ENCODE measurements at regions not wholly inside any gene's neighbourhood (a gene's known extent, or its start where the extent isn't known, plus 50 kb on each side); places are given as distances from the start of the nearest gene placed in this dataset.

GRCh38 chr6:154592199-154592860, 81.8 kb upstream of the CNKSR3 start:
- Histone ChIP-seq H4K20me1 (ENCODE audit: low read depth, low read length) (no peaks in the 10 kb centered on the region), H2AFZ (ENCODE audit: low read depth, low read length, severe bottlenecking) (no peak overlapping the region), H3K27ac (ENCODE audit: low read depth, low read length) (no peak overlapping the region), H3K9me2 (replicated peaks; ENCODE audit: insufficient read depth, low read length) (no peaks in the 10 kb centered on the region), H3K4me3 (ENCODE audit: insufficient read depth, low read length, poor library complexity, severe bottlenecking) (no peak overlapping the region), H3K4me2 (ENCODE audit: low read depth, low read length, poor library complexity, severe bottlenecking) (no peak overlapping the region), H3K36me3 (ENCODE audit: low read length) (no peaks in the 10 kb centered on the region), H3K79me2 (ENCODE audit: insufficient read depth, low read length) (no peaks in the 10 kb centered on the region), H3K9me3 (ENCODE audit: insufficient read depth, low read length) (no peaks in the 10 kb centered on the region), H3F3A (ENCODE audit: insufficient read depth) (no peaks in the 10 kb centered on the region), H3K9ac (ENCODE audit: low read length) (no peak overlapping the region), H3K27me3 (ENCODE audit: low read length) (no peaks in the 10 kb centered on the region)
- TF ChIP-seq EZH2phosphoT487 (conservative IDR thresholded peaks at IDR 0.05; ENCODE audit: low read length) (no peak), CTCF (IDR thresholded peaks at IDR 0.05; ENCODE audit: insufficient read depth, low read length, poor library complexity, severe bottlenecking) (no peak)

GRCh38 chr6:154593122-154593521, 82.6 kb upstream of the CNKSR3 start:
- no peak overlapping the region for H3K4me2 ChIP-seq (ENCODE audit: low read depth, low read length, poor library complexity, severe bottlenecking)
- H3K9ac ChIP-seq (ENCODE audit: low read length): no peak overlapping the region
- no peaks in the 10 kb centered on the region for H3K9me3 ChIP-seq (ENCODE audit: insufficient read depth, low read length)
- no peak overlapping the region for H2AFZ ChIP-seq (ENCODE audit: low read depth, low read length, severe bottlenecking)
- H3K27ac ChIP-seq (ENCODE audit: low read depth, low read length): no peak overlapping the region
- no peak for TF ChIP-seq CTCF (IDR thresholded peaks at IDR 0.05; ENCODE audit: insufficient read depth, low read length, poor library complexity, severe bottlenecking)
- no peak for TF ChIP-seq EZH2phosphoT487 (conservative IDR thresholded peaks at IDR 0.05; ENCODE audit: low read length)
- no peak overlapping the region for H3K4me3 ChIP-seq (ENCODE audit: insufficient read depth, low read length, poor library complexity, severe bottlenecking)
- H3K27me3 ChIP-seq (ENCODE audit: low read length): no peaks in the 10 kb centered on the region
- H3K79me2 ChIP-seq (ENCODE audit: insufficient read depth, low read length): no peaks in the 10 kb centered on the region
- H3K36me3 ChIP-seq (ENCODE audit: low read length): no peaks in the 10 kb centered on the region
- no peaks in the 10 kb centered on the region for H3F3A ChIP-seq (ENCODE audit: insufficient read depth)
- H3K9me2 ChIP-seq (replicated peaks; ENCODE audit: insufficient read depth, low read length): no peaks in the 10 kb centered on the region
- no peaks in the 10 kb centered on the region for H4K20me1 ChIP-seq (ENCODE audit: low read depth, low read length)

DNA sequence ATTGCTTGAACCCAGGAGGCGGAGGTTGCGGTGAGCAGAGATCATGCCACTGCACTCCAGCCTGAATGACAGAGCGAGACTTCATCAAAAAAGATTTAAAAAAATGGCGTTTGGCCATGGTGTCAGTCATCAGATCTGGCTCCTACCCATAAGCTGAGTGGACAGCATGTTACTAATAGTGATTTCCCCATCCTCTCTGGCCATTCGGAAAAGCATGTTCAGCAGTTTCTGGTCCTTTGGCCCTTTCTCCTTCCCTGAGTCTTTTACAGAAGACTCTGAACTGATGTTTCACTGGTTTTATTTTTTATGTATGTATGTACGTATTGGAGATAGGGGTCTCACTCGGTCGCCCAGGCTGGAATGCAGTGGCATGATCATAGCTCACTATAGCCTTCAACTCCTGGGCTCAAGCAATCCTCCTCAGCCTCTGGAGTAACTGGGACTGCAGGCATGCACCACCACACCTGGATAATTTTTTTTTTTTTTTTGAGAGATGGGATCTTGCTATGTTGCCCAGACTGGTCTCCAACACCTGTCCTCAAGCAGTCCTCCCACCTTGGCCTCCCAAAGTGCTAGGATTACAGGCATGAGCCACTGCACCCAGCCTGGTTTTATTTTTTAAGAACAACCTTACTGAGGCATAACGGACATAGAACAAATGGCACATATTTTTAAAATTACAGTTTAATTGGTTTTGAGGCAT, 84.2 kb upstream of the CNKSR3 start:
- H3F3A ChIP-seq (ENCODE audit: insufficient read depth): no peaks in the 10 kb centered on the region

GRCh38 chr6:154595538-154595937, 85.1 kb upstream of the CNKSR3 start:
- H3K9me2 ChIP-seq (replicated peaks; ENCODE audit: insufficient read depth, low read length): no peaks in the 10 kb centered on the region; the same call in 1 of the 2 replicates
- no peaks in the 10 kb centered on the region for H3K36me3 ChIP-seq (ENCODE audit: low read length)
- no peak overlapping the region for H3K4me3 ChIP-seq (ENCODE audit: insufficient read depth, low read length, poor library complexity, severe bottlenecking)
- no peak for TF ChIP-seq EZH2phosphoT487 (conservative IDR thresholded peaks at IDR 0.05; ENCODE audit: low read length)
- no peak for TF ChIP-seq CTCF (IDR thresholded peaks at IDR 0.05; ENCODE audit: insufficient read depth, low read length, poor library complexity, severe bottlenecking)
- H3K9ac ChIP-seq (ENCODE audit: low read length): no peak overlapping the region
- no peaks in the 10 kb centered on the region for H3F3A ChIP-seq (ENCODE audit: insufficient read depth)
- H2AFZ ChIP-seq (ENCODE audit: low read depth, low read length, severe bottlenecking): no peak overlapping the region
- H3K27ac ChIP-seq (ENCODE audit: low read depth, low read length): no peak overlapping the region
- no peaks in the 10 kb centered on the region for H3K79me2 ChIP-seq (ENCODE audit: insufficient read depth, low read length)
- no peak overlapping the region for H3K4me2 ChIP-seq (ENCODE audit: low read depth, low read length, poor library complexity, severe bottlenecking)
- H4K20me1 ChIP-seq (ENCODE audit: low read depth, low read length): no peaks in the 10 kb centered on the region
- H3K9me3 ChIP-seq (ENCODE audit: insufficient read depth, low read length): no peaks in the 10 kb centered on the region
- H3K27me3 ChIP-seq (ENCODE audit: low read length): no peaks in the 10 kb centered on the region

More for the DNA sequence above, 84.2 kb upstream of the CNKSR3 start:
- Histone ChIP-seq H3K36me3 (ENCODE audit: low read length) (no peaks in the 10 kb centered on the region), H3K27me3 (ENCODE audit: low read length) (no peaks in the 10 kb centered on the region), H3K27ac (ENCODE audit: low read depth, low read length) (no peak overlapping the region), H3K9me2 (replicated peaks; ENCODE audit: insufficient read depth, low read length) (no peaks in the 10 kb centered on the region), H3K4me3 (ENCODE audit: insufficient read depth, low read length, poor library complexity, severe bottlenecking) (no peak overlapping the region), H3K79me2 (ENCODE audit: insufficient read depth, low read length) (no peaks in the 10 kb centered on the region), H3K9ac (ENCODE audit: low read length) (no peak overlapping the region), H2AFZ (ENCODE audit: low read depth, low read length, severe bottlenecking) (no peak overlapping the region), H4K20me1 (ENCODE audit: low read depth, low read length) (no peaks in the 10 kb centered on the region), H3K9me3 (ENCODE audit: insufficient read depth, low read length) (no peaks in the 10 kb centered on the region), H3K4me2 (ENCODE audit: low read depth, low read length, poor library complexity, severe bottlenecking) (no peak overlapping the region)
- no peak for TF ChIP-seq EZH2phosphoT487 (conservative IDR thresholded peaks at IDR 0.05; ENCODE audit: low read length)
